GOT3 (cell line): ENCODE measurements at regions not wholly inside any gene's neighbourhood (a gene's known extent, or its start where the extent isn't known, plus 50 kb on each side); places are given as distances from the start of the nearest gene placed in this dataset.

ENCODE experiments used
- DNase-seq: peaks from one replicate; lab custom pipeline; 2025; ENCODE audit warnings: mixed read lengths; lab: John Stamatoyannopoulos, UW

- DNase-seq = no peak
Measured at GRCh38 chr20:4070323-4071177, 55.2 kb upstream of the RNF24 start.

GRCh38 chr20:4069751-4070150 is 54.4 kb upstream of the RNF24 start:
- DNase-seq = no peak

DNA sequence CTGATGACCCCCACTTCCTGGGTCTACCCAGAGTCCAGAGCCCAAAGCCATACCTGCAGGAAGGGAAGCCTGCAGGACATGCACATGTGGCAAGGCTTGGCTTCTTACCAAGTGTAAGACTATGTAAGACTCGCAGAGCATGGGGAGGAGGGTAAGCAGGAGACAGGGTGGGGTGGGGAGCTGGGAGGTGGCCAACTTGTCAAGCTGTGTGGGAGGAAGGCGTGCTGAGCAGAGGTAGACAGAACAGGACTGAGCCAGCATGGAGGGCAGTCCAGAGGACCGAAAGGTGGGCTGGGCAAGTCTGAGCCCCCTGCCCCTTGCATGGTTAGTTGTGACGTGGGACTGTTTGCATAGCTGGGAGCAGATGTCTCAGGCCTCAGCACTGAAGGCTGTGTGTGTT is 53.4 kb upstream of the RNF24 start:
- no peak for DNase-seq

DNA sequence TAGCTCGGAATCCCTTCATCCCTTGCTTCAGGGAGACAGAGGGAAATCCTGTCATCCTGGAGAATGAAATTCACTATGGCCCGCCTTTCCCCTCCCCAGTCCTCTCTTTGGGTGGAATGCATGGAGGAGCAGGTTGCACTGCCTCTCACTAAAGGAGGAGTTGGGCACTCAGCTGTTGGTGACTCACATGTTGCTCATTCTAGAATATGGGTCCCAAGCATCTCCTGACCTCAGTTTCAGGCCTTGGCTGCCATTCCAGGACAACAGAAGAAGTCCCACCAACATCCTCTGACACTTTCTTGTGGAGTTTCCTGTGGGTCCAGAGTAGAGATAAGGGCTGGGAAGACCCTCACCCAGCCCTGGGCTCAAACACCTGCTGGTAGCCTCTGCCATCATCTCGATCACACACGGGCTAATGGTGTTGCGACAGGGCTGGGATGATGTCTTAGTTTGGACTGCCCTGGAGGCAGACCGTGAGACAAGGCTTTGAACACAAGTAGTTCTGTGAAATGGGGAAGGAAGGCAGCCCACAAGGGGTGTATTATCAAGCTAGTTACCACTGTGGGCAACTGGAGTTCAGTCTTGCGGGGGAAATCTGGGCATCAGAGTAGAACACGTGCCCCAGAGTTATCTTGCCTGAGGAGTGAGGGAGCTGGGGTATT is 52.4 kb upstream of the RNF24 start:
- no peak for DNase-seq

DNA sequence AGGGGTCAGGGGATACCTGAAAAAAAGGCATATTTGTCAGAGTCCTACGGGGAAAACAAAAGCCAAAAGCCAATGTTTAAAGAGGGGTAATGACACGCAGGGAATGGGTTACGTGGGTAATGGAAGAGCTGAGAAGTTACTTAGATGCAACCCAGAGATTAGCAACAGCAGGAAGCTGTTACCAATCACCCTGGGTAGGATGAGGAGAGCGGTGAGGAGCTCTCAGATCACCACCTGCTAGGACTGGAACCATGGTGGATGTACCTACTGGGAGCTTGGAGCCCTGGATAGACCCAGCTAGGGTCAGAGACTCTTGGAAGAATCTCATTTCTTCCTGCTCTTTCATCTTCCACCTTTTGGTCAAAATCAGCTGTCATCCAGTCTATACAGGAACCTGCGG is 51.2 kb upstream of the RNF24 start:
- no peak for DNase-seq

DNA sequence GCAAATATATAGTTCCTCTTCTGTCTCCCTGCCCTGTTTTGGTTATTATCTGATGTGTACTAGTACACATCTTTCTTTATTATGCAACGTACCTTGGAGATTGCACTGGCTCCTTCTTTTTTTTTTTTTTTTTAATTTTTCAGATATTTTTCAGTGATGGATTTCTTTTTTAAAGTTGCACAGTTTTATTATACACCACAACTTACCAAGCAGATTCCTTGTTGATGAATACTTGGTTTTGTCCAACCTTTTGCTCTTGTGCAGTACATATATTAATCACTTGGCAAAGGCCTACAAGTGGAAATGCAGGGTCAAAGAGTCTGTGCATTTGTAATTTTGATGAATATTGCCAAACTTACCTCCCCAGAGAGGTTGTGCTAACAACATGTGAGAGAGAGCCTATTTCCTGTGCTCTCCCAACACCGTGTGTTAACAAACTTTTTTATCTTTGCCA is 50.1 kb upstream of the RNF24 start:
- no peak for DNase-seq
